ENCODE measurements at regions not wholly inside any gene's neighbourhood (a gene's known extent, or its start where the extent isn't known, plus 50 kb on each side); places are given as distances from the start of the nearest gene placed in this dataset.

DNA sequence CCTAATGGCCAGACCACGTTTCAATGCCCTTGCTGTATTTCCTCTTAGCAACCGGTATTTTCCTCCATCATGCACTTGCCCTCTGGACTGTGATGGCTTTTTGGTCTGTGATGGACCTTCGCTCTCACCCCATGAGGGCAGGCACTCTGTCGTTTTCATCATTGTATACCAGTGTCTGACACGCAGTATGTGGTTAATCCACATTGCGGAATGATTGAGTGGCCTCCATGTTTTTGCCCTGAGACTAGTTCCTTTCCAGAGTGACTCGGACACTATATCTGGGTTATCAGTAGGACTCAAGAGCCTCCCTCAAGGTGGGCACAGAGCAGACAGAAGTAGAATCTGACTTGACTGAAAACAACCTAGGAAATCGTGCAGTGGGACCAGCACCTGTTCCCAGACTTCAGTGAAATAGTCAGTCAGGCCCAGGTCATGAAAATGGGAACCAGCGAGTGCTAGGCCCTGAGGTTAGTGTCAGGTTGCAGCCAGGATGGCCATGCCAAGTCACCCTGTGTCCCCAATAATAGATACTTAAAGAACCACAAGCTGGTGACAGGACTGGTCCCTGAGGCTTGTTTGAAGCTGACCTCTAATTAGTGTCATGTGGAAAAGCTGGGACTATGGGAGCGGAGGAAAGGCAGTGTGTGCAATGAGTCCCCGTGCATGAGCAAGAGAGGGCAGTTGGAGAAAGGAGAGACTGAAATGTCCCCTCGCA lies 464.7 kb downstream of the INSC start:
- no peak for DNase-seq (ENCODE audit: low read depth in 1 of 2, low spot score in 1 of 2)

DNA sequence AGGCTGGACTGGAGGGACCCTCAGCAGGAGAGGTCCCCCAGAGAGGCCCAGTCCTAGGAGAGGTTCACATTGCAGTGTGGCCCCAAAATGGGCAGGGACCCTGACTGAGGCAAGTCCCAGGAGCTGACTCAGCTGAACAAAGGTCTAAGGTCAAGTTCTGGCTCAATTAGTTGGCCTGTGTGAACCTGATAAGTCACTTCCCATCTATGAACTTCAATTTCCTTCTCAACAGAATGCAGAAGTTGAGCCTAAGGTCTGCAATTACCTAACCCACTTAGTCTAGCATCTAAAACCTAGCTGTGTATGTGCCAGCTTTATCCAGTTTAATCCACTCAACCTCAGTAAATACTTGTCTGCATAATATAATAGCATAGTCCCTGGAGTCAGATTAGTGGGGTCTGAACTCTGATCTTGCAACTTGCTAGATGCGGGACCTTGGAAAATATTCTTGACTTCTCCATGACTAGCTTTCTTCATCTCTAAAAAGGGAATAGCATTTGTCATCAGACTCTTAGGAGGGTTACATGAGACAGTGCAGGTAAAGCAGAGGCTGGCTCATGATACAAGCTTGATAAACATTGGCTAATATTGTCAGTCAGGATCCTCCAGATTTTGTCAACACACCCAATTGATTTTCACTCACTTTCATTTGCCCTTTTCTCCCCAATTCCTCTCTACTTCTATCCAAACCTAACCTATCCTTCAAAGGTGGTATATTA lies 465.5 kb downstream of the INSC start:
- no peak for DNase-seq (ENCODE audit: low read depth in 1 of 2, low spot score in 1 of 2)

DNA sequence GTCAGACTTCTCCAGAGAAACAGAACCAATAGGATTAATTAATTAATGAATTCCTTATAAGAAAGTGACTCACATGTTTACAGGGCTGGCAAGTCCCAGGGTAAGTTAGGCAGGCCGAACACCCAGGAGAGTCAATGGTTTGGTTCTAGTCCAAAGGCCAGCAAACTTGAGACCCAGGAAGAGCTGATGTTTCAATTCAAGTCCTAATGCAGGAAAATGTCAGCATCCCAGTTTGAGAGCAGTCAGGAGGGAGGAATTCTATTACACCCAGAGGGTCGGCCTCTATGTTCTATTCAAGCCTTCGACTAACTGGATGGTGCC lies 466.0 kb downstream of the INSC start:
- no peak for DNase-seq (ENCODE audit: low read depth in 1 of 2, low spot score in 1 of 2)

DNA sequence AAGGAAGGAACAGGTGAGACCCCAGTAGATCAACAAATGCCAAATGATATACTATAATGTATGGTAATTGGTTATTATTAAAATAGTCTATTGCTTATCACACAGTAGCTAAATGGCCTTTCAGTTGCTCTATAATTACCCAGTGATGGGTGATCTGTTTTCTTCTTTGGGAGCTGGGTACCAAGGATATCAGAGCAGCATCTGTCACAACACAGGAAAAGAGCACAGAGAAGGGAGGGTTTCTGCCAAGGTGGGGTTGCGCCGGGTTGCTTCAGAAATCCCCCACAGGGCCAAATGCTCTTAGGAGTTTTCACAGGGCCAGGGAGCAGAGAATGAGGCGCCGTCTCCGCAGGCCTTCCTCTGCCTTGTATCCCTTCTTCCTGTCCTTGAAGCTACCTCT lies 469.4 kb downstream of the INSC start:
- no peak for DNase-seq (ENCODE audit: low read depth in 1 of 2, low spot score in 1 of 2)

DNA sequence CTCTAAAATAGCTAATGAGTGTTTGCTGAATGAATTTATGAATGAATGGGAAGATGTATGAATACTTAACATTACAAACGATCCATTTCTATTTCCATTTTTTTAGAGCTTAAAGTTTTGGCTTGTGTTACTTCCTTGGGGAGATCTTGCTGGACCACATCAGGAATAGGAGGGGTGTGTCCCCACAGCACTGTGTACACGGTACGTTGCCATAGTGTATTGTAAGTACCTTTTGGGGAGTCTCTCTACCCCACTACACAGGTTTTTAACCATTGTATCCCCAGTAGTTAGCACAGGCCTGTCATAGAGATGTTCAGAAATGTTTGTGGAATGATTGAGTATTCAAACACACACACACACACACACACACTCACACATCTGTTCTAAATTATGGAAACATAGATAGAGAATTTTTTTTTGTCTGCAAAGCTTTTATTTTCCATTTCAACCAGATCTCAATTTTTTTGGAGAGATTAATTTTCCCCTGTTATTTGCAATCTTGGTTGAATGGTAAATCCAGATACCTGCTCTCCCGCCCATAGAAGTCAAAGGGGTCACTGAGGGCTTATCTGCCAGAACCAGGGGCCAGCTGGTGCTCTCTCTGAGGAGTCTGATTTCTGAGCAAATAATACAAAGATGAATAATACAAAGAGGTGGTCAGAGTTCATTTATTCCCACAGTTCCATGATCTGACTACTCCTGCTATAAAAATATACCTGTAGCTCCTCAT lies 471.0 kb downstream of the INSC start:
- DNase-seq (ENCODE audit: low read depth in 1 of 2, low spot score in 1 of 2): no peak

DNA sequence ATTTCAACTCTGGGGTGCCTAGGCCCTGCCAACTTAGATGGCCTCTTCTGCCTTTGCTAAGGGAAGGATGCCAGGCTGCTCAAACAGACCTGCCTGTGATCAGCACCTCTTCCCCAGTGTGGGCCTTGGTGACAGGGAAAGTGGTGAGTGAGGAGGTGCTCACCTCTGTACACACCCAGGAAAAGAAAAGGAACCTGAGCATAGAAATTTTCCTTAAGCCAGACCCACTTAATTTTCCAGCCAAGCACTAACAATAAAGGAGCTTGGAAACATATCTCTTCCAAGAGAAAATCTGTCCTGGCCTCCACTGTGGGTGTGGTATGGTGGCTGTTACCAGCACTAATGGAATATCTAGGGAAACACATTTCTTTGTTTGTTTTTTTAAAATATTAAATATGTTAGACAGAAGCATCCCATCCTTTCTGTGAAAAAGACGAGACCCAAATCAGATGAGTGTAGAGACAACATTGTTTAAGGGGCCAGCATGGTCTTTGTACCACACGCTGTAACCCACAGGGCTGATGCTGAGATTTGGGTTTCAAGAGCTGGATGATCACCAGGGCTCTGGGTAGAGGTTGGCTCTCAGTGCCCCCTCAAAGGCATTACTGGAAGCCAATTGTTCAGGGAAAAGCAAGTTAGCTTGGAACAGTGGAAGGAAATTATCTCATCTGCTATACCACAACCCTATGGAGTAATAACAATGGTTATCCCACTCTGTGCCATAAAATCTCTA lies 472.2 kb downstream of the INSC start:
- no peak for DNase-seq (ENCODE audit: low read depth in 1 of 2, low spot score in 1 of 2)

DNA sequence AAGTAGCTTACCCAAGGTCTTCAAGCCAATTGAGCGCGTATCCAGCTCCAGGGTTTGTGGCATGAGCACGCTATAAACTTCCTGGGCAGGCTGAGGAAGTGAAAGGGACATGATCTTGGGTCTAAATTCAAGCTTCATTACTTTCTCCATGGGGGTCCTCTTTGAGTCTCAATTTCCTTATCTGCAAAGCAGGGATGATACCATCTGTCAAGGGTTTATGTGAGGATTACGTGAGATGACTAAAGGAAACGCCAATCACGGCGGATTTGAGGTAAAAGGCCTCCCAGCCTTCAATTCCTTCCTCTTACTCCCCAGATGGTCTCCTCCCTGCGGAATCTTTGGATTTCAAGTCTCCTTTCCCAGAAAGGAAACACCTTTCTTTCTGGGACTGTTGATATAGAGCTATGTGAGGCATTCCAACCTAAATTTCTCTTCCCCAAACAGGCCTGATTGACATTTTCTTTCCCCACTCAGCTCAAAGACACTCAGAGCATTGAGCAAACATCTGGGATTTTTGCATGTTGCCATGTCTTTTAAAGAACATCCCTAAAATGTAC lies 474.4 kb downstream of the INSC start:
- DNase-seq (ENCODE audit: low read depth in 1 of 2, low spot score in 1 of 2): no peak

DNA sequence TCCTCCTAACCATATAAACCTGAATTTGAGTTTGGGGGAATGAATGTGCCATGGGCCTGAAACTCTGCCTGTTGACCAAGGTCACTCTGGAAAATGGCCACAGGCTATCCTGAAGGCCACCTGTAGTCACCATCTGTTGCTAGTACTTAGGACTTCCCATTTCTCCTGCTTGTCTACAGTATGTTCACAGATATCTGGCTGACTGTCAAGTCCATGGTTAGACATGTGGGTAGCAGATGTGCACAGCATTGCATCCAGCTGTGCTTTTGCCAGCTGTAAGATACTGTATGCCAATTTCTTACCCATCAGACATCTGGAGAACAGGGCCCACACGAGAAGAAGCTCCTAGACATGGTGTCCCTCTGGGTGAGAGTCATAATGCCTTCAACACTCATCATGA lies 475.4 kb downstream of the INSC start:
- no peak for DNase-seq (ENCODE audit: low read depth in 1 of 2, low spot score in 1 of 2)

DNA sequence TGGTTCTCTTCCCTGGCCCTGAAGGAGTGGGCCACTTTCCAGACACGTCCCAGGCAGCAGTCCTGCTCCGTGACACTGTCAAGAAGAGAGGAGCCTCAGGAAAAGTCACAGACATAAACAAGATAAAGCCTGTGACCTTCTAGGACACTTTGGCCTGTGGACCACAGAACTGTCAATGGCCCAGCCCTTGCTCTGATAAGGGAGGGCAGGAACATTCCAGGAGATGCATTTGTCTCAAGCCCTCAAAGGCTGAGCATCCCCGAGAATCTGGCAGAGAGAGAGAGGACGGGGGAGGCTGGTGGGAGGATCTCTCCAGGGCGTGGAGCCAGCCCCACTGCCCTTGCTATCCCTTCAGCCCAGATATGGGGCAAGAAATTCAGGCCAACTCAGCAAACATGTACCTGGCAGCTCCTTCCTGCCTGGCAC lies 476.4 kb downstream of the INSC start:
- no peak for DNase-seq (ENCODE audit: low read depth in 1 of 2, low spot score in 1 of 2)

DNA sequence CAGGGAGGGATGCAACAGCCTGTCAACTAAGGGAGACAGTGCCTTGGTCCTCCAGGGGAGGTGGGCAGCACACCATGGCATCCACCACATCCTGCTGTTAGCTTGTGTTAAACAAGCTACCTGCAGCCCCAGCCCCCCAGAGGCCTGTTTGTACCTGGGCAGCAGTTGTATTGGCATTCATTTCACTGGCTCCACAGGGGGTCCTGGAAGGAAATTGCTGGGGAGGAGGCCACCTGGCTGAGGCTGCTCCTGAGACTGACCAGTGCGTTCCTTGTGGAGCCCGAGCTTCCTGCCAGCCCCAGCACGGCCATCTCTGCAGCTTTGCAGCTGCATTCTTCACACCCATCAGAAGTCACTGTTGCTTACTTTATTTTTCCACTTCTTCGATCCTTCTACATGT lies 479.9 kb downstream of the INSC start:
- no peak for DNase-seq (ENCODE audit: low read depth in 1 of 2, low spot score in 1 of 2)

DNA sequence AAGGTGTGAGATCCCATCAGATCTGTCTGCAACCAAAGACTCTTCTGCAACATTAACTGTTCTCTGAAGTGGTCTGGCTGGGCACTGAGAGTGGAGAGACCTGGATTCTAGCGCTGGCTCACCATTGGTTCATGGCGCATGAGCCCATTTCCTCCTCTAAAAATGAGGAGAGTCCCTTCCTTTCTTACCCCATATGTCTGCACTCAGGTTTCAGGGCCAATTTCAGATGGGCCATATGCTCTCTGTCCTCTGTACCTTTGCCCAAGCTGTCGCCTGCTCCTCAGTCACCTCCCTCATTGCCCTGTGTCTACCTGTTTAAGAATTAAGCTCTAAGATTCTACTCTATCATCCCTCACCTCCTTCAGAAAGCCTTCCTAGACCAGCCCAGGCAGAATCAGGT lies 484.7 kb downstream of the INSC start:
- DNase-seq (ENCODE audit: low read depth in 1 of 2, low spot score in 1 of 2): no peak

DNA sequence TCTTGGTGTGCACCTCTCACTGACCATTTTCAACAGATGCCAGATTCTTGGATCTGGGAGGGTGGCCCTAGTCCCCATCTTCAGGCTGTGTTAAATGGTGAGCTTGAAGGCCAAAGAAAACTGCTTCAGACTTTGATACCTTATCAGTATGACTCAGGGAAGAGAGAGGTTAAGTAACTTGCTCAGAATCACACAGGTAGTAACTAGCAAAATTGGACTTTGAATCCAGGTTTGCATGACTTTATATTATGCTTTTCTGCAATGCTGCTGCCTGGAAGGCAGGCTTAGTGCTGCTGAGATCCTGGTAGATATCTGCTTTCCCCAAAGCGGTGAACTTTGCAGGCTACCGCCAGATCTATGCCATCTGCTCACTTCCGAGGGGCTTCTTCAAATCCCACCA lies 487.3 kb downstream of the INSC start:
- DNase-seq (ENCODE audit: low read depth in 1 of 2, low spot score in 1 of 2): no peak

DNA sequence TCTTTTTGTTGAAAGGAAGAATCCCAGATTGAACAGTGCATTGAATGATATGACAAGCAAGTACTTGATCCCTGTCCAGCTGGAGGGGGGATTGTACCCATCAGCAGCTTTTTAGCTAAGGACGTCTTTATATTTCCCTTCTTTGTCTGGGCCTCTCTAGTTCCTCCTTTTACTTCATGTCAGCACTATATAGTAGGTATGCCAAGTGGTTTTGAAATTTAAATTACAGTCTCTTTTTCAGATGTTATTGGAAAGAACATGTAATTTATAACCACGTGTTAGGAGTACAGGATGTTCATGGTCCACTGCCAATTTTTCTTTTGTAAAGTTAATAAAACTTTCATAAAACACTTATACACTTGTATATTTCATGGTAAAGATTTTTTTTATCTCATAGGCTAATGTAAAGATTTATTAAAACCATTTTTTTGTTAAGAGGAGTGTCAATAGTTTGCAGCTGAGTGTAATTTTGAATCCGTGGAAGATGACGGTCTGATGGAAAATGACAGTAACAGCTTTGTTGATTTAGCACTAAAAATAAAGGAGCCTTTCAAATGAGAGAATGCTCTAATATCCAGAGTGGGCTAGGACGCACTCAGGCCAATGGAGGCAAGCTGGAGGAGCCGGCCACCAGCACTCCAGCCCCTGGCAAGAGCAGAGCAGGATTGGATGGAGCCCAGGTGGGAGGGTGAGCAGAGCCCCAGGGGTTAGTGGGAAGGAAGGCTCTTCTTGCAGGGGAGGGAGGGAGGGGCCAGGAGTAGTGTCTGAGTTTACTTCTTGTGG lies 488.3 kb downstream of the INSC start:
- no peak for DNase-seq (ENCODE audit: low read depth in 1 of 2, low spot score in 1 of 2)

DNA sequence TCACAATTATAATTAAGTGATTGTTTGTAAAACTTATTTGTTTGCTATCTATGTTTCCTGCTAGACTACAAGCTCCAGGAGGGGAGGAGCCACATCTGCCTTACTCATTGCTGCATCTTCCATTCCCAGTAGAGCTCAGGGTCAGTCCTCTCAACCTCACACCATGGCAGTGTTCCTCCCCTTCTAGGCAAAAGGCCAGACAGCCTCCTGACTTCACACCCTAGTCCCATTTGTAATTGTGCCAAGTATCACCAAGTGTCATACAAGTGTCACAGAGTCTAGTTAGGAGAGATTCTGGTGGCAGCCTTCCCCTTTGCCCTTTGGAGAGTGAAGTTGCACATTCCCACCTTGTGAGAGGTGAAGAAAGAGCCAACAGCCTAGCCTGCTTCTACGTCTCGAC lies 490.4 kb downstream of the INSC start:
- DNase-seq (ENCODE audit: low read depth in 1 of 2, low spot score in 1 of 2): no peak

DNA sequence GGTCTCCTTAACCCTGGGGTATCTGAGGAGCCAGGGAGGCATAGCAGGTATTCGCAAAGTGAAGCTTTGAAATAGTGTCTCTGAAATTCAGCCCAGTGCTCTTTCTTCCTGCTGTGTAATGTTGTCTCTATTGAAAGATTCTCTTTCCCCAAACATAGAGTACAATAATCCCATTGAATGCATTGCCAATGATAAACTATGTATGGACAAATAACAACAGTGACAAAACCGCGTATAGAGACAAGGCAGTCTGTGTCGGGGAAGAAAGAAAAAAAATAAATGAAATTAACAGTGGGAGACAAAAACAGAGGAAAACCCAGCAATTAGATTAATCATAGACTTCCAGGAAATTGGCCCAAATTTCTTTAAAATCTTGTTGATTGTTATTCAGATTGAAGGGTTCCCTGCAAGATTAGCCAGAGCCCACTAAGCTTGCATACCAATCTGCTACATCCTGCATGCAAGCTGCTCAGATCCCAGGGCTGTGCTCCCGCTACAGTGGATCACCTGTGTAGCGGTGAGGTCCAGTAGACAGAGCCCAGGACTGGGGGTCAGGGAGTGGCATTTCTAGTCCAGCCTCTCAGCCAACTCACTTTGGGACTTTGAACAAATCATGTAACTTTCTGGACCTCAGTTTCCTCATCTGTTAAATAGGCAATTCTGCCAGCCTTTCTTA lies 492.8 kb downstream of the INSC start:
- DNase-seq (ENCODE audit: low read depth in 1 of 2, low spot score in 1 of 2): no peak

DNA sequence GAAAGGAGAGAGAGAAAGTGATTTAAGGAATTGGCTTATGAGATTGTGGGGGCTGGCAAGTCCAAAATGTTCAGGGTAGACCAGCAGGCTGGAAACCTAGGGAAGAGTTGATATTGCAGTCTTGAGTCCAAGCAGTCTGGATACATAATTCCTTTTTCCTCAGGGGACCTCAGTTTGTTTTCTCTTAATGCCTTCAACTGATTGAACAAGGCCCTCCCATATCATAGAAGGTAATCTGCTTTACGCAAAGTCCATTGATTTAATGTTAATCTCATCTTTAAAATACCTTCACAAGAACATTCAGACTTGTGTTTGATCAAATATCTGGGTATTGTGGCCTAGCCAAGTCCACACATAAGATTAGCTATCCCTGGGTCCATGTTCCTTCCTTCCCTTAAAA lies 494.7 kb downstream of the INSC start:
- DNase-seq (ENCODE audit: low read depth in 1 of 2, low spot score in 1 of 2): no peak

DNA sequence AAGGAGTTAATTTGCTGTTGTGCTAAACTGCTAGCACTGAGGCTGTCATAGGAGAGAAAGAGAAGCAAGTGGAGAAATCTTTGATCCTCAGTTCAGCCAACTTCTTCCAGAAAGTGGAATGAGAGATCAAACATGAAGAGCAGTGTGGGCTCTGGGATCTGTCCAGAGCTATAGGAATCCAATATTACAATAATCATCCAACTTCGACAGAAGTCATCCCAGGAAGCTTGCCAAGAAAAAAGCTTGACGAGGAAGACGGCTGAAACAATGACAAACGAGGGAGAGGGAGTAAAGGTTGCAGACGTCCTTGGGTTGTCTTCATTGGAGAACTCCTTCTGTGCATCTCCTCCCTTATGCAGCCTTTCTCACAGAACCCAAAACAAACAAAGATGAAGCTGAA lies 496.2 kb downstream of the INSC start:
- no peak for DNase-seq (ENCODE audit: low read depth in 1 of 2, low spot score in 1 of 2)

DNA sequence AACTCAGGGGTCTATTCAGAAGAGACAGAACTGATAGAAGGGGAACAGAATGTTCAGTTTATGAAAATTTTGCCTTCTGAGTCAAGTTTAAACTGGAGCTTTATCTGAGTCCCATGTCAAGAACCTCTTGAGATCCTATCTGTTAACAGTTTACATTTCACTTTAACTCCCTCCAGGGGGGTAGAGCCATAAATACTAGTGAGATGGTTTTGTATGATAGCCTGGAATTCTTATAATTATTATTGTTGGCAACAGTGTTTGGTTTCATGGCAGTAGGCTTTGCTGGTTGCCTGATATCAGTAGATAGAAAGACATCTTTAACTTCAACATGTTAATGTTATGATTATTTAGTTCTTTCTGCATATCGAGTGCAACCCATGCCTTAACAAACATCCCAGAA lies 498.5 kb downstream of the INSC start:
- DNase-seq (ENCODE audit: low read depth in 1 of 2, low spot score in 1 of 2): no peak

DNA sequence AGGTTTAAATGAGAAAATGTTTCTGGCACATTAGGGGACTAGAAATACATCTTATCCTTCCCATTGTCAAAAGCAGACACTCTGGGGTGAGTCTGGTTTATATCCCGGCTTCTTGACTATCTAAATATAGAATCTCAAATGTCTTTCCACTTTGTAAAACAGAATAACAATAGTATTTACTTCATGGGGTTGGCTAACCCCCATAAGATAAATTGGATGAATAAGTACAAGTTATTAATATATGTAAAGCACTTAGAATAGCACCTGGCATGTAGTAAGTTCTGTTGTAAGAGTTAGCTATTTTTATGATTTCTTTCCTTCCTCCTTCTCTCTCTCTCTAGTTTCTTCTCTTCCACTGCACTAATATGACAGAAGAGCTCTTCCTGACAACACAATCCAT lies 499.1 kb downstream of the INSC start:
- no peak for DNase-seq (ENCODE audit: low read depth in 1 of 2, low spot score in 1 of 2)

DNA sequence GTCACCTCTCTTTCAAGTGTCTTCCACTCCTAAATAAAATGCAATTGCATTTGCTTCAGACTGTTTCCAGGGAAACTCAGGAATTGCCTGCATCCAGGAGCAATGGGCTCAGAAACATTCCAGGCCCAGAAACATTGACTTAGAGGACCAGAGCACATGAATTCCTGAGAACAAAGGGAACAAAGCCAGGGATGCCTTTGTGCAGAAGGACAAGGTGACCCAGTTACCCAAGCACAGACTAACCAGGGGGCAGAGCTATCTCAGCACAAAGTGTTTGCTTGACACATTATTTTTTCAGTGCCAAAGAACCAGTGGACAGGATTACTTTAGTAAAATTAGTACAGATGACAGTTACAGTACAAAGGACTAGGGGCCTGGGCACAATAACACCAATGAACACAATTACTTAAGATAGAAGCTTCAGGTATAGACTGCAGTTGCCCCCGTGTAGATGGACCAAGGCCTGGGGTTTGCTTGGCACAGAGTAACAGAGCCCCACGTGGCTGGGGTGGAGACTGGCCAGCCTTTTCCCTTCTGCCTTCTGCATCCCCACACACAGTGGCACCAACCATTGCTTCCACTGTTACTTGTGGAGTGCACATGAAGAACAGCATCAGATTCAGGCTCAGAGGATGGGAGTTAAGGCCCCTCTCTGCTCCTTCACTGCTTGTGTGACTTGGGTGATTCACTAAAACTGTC lies 500.8 kb downstream of the INSC start:
- no peak for DNase-seq (ENCODE audit: low read depth in 1 of 2, low spot score in 1 of 2)

Data from stimulated activated CD4-positive, alpha-beta T cell treated with anti-CD3 and anti-CD28 coated beads, Interleukin-15, amount 100 ng/mL, for 1 hour (primary cell).